ENCODE measurements at regions not wholly inside any gene's neighbourhood (a gene's known extent, or its start where the extent isn't known, plus 50 kb on each side); places are given as distances from the start of the nearest gene placed in this dataset.

GRCh38 chr16:65746941-65747340, 619.5 kb upstream of the CDH5 start:
- Histone ChIP-seq H3K27ac (no peak overlapping the region), H3K4me1 (no peaks in the 10 kb centered on the region), H3K27me3 (no peaks in the 10 kb centered on the region), H3K9me3 (no peaks in the 10 kb centered on the region), H3K36me3 (no peaks in the 10 kb centered on the region), H3K4me3 (no peak overlapping the region)
- intact Hi-C loops (cut with DNase I) = no loop called here
- TF ChIP-seq CTCF (IDR thresholded peaks at IDR 0.05) = no peak
- ATAC-seq = no peak
- 84 to 96% methylated on average over 4 of the region's 4 CpGs for WGBS, 2 donors
- no peak for DNase-seq

- Histone ChIP-seq H3K4me3 (no peak overlapping the region), H3K27me3 (no peaks in the 10 kb centered on the region), H3K4me1 (no peaks in the 10 kb centered on the region), H3K36me3 (no peaks in the 10 kb centered on the region), H3K9me3 (no peaks in the 10 kb centered on the region), H3K27ac (no peak overlapping the region)
- no peak for DNase-seq
- no peak for ATAC-seq
- 79 to 88% methylated on average over 1 of the region's 1 CpG for WGBS, 2 donors
- TF ChIP-seq CTCF (IDR thresholded peaks at IDR 0.05) = no peak
- intact Hi-C loops (cut with DNase I) = no loop called here
These were observed 621.2 kb upstream of the CDH5 start for GRCh38 chr16:65745201-65745708.

- ATAC-seq (no peak), DNase-seq (no peak)
- Histone ChIP-seq H3K27ac (no peak overlapping the region), H3K36me3 (no peaks in the 10 kb centered on the region), H3K27me3 (no peaks in the 10 kb centered on the region), H3K4me1 (no peaks in the 10 kb centered on the region), H3K4me3 (no peak overlapping the region), H3K9me3 (no peaks in the 10 kb centered on the region)
- TF ChIP-seq CTCF (IDR thresholded peaks at IDR 0.05) = no peak
- WGBS, 2 donors = 74 to 84% methylated on average over 2 of the region's 2 CpGs
- intact Hi-C loops (cut with DNase I) = no loop called here
These were observed 622.1 kb upstream of the CDH5 start for GRCh38 chr16:65744401-65744800.

GRCh38 chr16:65743558-65743957, 621.7 kb upstream of the CDH11 start:
- WGBS, 2 donors = 90 to 96% methylated on average over 3 of the region's 3 CpGs
- TF ChIP-seq CTCF (IDR thresholded peaks at IDR 0.05) = no peak
- no peaks in the 10 kb centered on the region for H3K36me3 ChIP-seq
- no peak for ATAC-seq
- H3K4me3 ChIP-seq = no peak overlapping the region
- no peaks in the 10 kb centered on the region for H3K27me3 ChIP-seq
- intact Hi-C loops (cut with DNase I) = no loop called here
- H3K9me3 ChIP-seq = no peaks in the 10 kb centered on the region
- no peak overlapping the region for H3K27ac ChIP-seq
- no peaks in the 10 kb centered on the region for H3K4me1 ChIP-seq
- DNase-seq = no peak

GRCh38 chr16:65740711-65741110, 618.8 kb upstream of the CDH11 start:
- no peak for DNase-seq
- H3K4me3 ChIP-seq = no peak overlapping the region
- H3K27ac ChIP-seq = no peak overlapping the region
- no peaks in the 10 kb centered on the region for H3K27me3 ChIP-seq
- intact Hi-C loops (cut with DNase I) = no loop called here
- no peaks in the 10 kb centered on the region for H3K9me3 ChIP-seq
- TF ChIP-seq CTCF (IDR thresholded peaks at IDR 0.05) = no peak
- peaks cover 0 to 25% (median 8%) of the 10 kb centered on the region in 9 donors for H3K4me1 ChIP-seq
- ATAC-seq = no peak
- H3K36me3 ChIP-seq = no peaks in the 10 kb centered on the region
